A673 (cell line): ENCODE measurements at regions not wholly inside any gene's neighbourhood (a gene's known extent, or its start where the extent isn't known, plus 50 kb on each side); places are given as distances from the start of the nearest gene placed in this dataset.

Experiments
- BruUV-seq: library from RNA; stranded (reverse); fragments of 400-500 nt; replicated peaks from 2 replicates; lab custom pipeline; 2021; lab: Mats Ljungman, UMichigan
- CTCF ChIA-PET: fragments of 300-600 bp; sonication (Branson Sonifier 250); formaldehyde crosslinking; loops from one replicate; lab custom pipeline; 2022; ENCODE audit warnings: antibody characterized with exemption; lab: Charles Lee
- POLR2A ChIA-PET: fragments of 300-600 bp; sonication (Branson Sonifier 250); formaldehyde crosslinking; loops from one replicate; lab custom pipeline; 2022; ENCODE audit warnings: antibody characterized with exemption; ENCODE audit not compliant: low non-redundant PET; lab: Charles Lee
- DNase-seq: peaks from one replicate; pipeline ENCODE4 v3.0.0-alpha.2; 2015; ENCODE audit warnings: low spot score
- H3K27ac ChIP-seq: fragments of 200-600 bp; sonication (generic); 2 replicates; pipeline ENCODE4 v1.5.1; 2016; ENCODE audit warnings: mixed run types, low read depth, mild to moderate bottlenecking, mixed read lengths, antibody characterized with exemption, low read length; ENCODE audit not compliant: poor library complexity, severe bottlenecking
- H3K27me3 ChIP-seq: fragments of 200-600 bp; sonication (generic); replicated peaks from 2 replicates; pipeline ENCODE4 v1.6.1; 2017; ENCODE audit warnings: mixed run types, low read depth, mild to moderate bottlenecking, mixed read lengths, antibody characterized with exemption, low read length; ENCODE audit not compliant: insufficient read depth, poor library complexity
- H3K36me3 ChIP-seq: fragments of 200-600 bp; sonication (generic); 2 replicates; pipeline ENCODE4 v1.6.1; 2016; ENCODE audit warnings: mixed run types, mild to moderate bottlenecking, mixed read lengths, antibody characterized with exemption, low read length; ENCODE audit not compliant: insufficient read depth, poor library complexity, severe bottlenecking
- H3K4me1 ChIP-seq: fragments of 200-600 bp; sonication (generic); 2 replicates; pipeline ENCODE4 v1.6.1; 2017; ENCODE audit warnings: mixed run types, mild to moderate bottlenecking, mixed read lengths, antibody characterized with exemption, low read length; ENCODE audit not compliant: insufficient read depth, poor library complexity, severe bottlenecking
- H3K4me3 ChIP-seq: fragments of 200-600 bp; sonication (generic); 2 replicates; pipeline ENCODE4 v1.5.1; 2016; ENCODE audit warnings: low read depth, mixed run types, mild to moderate bottlenecking, mixed read lengths, low read length; ENCODE audit not compliant: poor library complexity, severe bottlenecking
- H3K9me3 ChIP-seq: fragments of 200-600 bp; sonication (generic); 2 replicates; pipeline ENCODE4 v1.6.1; 2016; ENCODE audit warnings: mixed run types, low read depth, mild to moderate bottlenecking, mixed read lengths, antibody characterized with exemption, low read length; ENCODE audit not compliant: poor library complexity, severe bottlenecking
- CTCF ChIP-seq: fragments of 300-800, 200-600 bp; sonication (generic); conservative IDR thresholded peaks from 2 replicates; pipeline ENCODE4 v1.5.1; 2017; ENCODE audit warnings: low read depth, mild to moderate bottlenecking, antibody characterized with exemption, low read length, moderate library complexity, mixed read lengths
- EZH2 ChIP-seq: fragments of 200-600 bp; sonication (generic); IDR thresholded peaks from 2 replicates; pipeline ENCODE4 v1.6.1; 2017; ENCODE audit warnings: borderline replicate concordance, low read depth, mild to moderate bottlenecking, mixed read lengths, antibody characterized with exemption, low read length; ENCODE audit not compliant: poor library complexity, severe bottlenecking
- intact Hi-C: fragments of 100-400 bp; cut with micrococcal nuclease; formaldehyde crosslinking; loops from one replicate; pipeline ENCODE4 v1.10.0; 2022; ENCODE audit not compliant: unreplicated experiment

- BruUV-seq, result no TSS peak
- ChIA-PET CTCF (no interaction called here), POLR2A (no interaction called here)
- H3K27ac ChIP-seq, result no peak overlapping the region
- H3K4me3 ChIP-seq, result no peak overlapping the region
- no peaks in the 10 kb centered on the region for H3K27me3 ChIP-seq
- intact Hi-C loops, result no loop called here
- no peaks in the 10 kb centered on the region for H3K4me1 ChIP-seq
- TF ChIP-seq EZH2, result no peak
- no peak for TF ChIP-seq CTCF
- H3K36me3 ChIP-seq, result no peaks in the 10 kb centered on the region
- H3K9me3 ChIP-seq, result no peaks in the 10 kb centered on the region
- no peak for DNase-seq
Observed at GRCh38 chr13:62331384-62331783, 915.7 kb upstream of the PCDH20 start.

GRCh38 chr13:62327367-62327766, 911.7 kb upstream of the PCDH20 start:
- no peaks in the 10 kb centered on the region for H3K4me1 ChIP-seq
- no peak for TF ChIP-seq CTCF
- TF ChIP-seq EZH2, result no peak
- intact Hi-C loops, result no loop called here
- CTCF ChIA-PET, result no interaction called here
- H3K27me3 ChIP-seq, result no peaks in the 10 kb centered on the region
- no peaks in the 10 kb centered on the region for H3K36me3 ChIP-seq
- no TSS peak for BruUV-seq
- no peak overlapping the region for H3K4me3 ChIP-seq
- no peaks in the 10 kb centered on the region for H3K9me3 ChIP-seq
- POLR2A ChIA-PET, result no interaction called here
- H3K27ac ChIP-seq, result no peak overlapping the region
- DNase-seq, result no peak

GRCh38 chr13:62324842-62325241, 909.2 kb upstream of the PCDH20 start:
- H3K36me3 ChIP-seq, result no peaks in the 10 kb centered on the region
- H3K4me3 ChIP-seq, result no peak overlapping the region
- no peaks in the 10 kb centered on the region for H3K4me1 ChIP-seq
- H3K9me3 ChIP-seq, result no peaks in the 10 kb centered on the region
- H3K27ac ChIP-seq, result no peak overlapping the region
- TF ChIP-seq CTCF (no peak), EZH2 (no peak)
- ChIA-PET POLR2A (no interaction called here), CTCF (no interaction called here)
- no peaks in the 10 kb centered on the region for H3K27me3 ChIP-seq
- intact Hi-C loops, result no loop called here
- BruUV-seq, result no TSS peak
- no peak for DNase-seq
